HG02938 (cell line): ENCODE measurements at regions not wholly inside any gene's neighbourhood (a gene's known extent, or its start where the extent isn't known, plus 50 kb on each side); places are given as distances from the start of the nearest gene placed in this dataset.

Experiments
- ATAC-seq: cut with Tn5 transposase; IDR thresholded peaks from one replicate; pipeline ENCODE4 v1.9.1; 2021; ENCODE audit warnings: mild to moderate bottlenecking, moderate library complexity; ENCODE audit not compliant: unreplicated experiment

DNA sequence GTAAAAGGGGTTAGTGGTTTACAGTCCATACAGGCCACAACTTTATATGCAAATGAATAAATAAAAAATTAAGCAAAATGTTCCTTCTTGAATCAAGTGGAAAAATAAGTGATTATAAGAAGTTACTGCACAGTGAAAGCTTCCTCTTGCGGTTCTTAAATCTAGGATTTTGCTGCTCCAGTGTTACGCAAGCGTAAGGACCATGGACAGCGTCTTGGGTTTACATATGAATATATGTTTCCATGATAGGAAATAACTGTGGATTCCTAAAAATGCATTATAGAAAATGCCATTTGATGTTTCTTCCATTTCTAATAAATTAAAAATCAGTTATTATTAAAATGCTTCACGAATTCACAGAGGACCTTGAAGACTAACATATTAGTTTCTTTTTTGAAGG lies 176.6 kb upstream of the POU3F2 start:
- no peak for ATAC-seq

DNA sequence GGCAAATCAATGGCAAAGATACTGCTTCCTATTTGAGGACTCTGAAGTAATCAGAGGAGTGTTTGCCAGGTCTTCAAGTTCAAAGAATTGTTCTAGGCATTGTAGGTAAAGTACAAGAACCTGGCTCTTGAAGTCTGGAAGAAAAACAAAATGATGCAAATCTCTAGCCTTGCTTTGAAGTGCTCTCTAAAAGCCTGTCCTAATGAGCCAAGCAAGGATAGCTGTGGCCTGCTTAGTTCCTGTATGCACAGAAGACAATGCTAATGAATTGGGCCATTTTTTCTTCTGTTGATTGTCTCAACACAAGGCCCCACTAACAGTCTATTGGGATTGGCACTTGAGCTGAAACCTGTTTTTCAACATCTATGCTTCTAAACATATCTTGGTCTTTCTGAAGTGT lies 165.0 kb upstream of the POU3F2 start:
- ATAC-seq: no peak

DNA sequence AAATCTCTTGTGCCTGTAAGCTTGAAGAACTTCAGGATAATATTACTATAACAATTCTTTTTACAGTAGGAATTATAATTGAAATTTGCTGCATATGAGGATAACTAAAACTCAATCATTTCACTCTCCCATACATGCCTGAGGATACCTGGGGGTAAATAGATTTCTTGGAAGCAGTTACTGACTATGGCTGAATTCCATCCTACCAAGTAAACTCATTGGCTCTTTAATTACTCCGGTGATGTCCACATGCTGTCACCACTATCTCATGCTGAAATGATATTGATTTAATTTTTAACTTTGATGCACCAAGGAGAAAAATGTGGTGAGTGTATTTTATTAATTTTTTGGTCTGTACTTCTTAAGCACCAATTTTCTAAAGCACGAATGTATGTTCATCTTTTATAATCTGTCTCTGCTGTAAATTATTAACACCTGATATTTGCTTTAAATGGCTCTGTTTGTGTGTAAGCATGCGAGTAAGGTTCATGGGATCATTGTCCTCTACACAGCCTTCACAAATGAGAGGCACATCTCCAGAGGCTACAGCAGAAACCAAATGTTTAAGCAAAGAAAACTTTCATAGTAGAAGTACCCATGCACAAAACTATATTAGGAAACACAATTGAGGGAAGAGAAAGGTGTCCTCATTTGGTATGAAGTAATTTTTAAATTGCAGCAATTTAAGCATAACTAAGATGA lies 164.2 kb upstream of the POU3F2 start:
- ATAC-seq: no peak

DNA sequence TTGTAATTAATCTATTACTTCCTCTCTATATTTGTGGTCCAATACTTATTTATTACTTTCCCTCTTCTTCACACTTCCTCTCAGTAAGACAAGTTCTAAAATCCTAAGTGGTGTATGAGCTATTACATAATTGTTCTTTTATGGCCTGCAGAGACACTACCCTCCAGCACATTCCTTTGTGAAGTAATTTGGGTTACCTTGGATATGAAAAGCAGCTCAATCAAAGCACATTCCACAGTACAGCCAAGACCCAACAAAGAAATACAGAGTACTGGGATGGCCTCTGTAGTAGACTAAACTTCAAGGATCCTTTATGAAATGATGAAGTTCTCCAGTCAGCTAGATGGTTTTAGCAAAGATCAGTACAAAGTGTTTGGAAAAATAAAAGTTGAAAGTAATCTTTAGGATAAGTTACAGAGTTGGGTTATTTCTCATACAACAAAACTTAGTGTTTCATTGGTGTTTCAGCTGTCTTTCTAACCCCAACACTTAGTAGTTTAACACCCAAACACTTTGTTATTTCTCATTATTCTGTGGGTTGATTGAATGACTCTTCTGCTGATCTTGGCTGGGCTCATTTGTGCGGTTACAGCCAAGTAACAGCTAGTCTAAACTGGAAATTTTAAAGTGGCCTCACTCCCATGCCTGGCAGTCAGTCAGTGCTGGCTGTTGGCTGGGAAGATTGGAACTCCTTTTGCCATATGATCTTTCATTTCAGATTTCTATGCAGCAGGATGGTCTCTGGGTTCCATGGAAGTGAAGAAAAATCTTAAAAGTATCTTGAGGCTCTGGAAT lies 161.5 kb upstream of the POU3F2 start:
- ATAC-seq: no peak

DNA sequence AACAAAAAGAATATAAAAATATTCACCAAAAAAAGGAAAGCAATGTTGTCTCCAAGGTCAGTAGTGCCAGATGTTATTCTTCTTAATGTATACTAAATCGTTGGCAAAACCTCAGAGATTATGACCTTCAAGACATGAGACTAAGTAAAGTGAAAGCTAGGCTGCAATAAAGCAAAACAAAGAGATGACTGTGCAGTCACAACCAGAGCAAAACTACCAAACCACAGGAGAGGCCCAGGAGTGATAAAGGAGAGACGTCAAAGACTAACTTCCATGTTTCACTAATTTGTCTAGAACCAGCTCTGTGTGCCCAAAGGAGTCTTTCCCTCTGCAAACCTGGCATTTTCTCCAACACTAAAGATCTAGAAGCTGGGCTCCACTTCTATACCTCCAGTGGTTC lies 155.9 kb upstream of the POU3F2 start:
- ATAC-seq: peak; percentile 54

DNA sequence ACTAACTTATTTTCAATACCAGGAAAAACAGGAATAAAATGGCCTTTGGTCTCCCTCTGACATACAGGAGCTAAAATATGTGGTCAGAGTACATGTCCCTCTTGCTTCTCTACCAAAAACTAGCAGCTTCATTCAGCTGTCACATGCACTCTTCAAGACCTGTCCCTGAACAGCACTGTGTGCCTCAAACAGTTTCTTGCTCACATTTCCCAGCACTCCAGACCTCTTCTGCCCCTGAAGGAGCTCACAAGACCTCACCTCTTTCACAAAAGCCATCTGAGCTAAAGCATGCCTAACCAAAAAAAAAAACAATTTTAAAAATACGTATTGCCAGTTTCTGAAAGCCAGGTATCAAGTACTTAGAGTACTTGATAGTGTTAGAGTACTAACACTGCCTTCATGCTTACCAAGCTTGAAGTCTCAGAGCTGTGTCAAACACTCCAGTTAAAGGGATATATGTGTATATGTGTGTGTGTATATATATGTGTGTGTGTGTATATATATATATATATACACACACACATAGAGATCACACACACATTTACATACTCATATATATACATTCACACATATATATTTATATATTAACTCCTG lies 148.3 kb upstream of the POU3F2 start:
- no peak for ATAC-seq

DNA sequence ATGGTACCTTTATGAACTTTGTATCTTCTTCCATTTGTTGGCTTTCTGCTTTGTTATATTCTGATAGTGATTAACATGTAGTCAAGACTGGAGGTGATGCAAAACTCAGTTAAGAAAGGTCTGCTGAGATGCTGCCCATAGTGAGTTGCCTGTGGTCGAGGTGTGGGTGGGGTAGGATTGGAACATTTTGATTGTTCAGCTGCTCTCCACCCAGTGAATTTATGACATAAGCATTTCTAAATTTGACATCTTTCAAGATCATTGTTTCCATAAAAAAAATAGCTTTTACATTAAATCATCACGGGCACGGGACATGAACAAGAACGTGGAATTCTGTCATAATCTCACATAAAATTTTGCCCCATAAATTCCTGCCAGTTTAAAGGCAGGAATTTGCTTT lies 146.6 kb upstream of the POU3F2 start:
- no peak for ATAC-seq

DNA sequence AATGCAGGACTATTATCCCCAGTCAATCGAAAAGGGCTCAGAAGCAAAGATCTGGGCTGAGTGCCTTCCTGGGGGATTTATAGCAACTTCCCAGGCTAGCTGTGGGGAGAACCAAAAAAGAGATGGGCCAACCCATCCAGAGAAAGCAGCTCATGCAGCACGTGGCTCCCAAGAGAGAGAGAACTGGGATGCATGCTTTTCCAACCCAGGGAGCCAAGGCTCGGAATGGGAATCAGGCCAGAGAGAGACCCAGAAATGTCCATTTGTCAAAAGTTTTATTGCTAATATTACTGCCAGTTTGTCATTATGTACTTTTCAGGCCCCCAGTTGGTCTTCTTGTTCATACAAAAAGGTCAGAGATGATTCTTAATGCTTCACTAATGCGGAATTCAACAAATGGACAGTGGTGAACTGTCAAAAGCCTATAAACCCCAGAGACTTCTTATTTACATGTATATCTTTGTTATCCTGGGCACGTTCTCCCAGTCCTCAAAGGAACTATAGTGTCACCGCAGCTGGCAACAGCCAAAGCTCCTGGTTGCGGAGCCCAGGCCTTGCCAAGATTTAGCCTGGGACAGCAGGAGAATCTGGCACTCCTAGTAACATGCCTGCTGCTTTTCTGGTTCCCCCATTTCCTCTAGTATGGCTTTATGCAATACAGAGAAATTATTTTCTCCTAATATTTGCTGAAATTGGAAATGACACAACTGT lies 139.1 kb upstream of the POU3F2 start:
- ATAC-seq: no peak

DNA sequence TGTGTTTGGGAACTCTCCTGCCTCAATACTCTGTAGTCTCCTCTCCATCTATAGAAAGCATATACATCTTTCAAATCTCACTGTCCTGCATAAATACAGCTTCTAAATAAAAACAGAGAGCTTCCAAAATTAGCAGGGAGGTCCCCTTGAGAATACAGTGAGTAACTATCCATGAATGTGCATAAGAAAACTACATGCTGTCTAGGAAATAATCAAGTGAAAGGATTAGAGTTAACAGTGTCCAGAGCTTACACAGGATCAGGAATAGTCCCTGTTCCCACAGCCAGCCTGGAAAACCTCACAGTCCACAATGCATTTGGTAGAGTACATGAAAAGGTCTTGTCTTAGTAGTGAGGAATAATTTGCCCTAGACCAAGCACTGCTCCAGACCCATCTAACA lies 123.0 kb upstream of the POU3F2 start:
- ATAC-seq: no peak

DNA sequence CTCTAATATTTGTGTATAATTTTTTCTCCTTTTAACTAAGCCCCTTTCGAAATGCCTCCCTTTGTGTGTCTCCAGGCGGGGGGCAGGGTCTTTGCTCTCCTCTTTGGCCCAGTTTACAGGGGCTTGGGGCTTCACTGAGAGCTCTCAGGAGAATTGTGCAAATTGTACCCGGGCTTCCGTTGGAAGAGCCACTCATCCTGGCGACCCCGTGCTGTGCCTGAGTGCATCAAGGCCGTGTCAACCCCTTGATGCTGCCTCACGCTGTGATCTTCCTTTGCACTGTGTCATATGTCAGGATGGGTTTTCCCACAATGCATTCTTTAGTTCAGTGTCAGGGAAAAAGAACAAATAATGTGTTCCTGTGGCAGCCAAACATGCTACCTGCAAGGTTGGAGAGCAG lies 118.0 kb upstream of the POU3F2 start:
- ATAC-seq: no peak

DNA sequence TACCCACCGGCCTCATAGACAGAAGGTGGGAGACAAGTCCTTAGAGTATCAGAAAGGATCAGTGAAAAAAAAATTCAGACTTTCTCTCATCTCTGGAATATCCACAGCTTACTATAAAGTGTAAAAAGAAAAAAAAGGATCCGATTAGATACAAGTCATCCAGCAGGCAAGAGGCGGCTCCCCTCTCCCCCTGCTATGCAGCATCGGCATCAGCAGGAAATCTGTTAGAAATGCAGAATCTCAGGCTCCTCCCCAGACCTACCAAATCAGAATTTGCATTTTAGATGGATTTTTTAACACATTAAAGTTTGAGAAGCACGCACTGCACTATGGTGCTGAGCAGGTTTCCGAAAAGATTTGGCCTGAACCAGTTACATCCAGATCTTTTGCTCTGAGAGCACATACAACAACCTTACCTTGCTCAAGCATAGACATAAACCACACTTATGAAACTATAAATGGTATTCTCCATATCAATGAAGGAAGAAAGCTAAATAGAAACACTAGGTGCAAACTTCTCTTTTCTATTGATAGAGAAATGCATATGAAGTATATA lies 117.0 kb upstream of the POU3F2 start:
- ATAC-seq: no peak

DNA sequence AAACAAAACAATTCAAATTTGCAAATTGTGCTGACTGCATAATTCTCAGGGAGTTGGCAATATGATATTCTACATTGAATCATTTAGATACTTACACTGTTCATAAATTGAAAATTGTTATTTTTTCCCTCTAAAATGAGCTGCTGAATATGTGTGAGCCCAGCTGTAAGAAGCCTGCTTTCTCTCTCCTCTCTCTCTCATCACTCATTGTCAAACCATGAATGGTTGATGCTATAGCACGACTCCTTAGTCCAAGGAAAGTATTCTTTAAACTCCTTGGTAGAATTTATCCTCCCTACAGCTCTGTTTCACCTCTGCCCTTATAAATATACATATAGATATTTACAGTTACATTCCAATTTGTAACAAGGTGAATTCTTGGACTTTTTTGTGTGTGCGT lies 116.4 kb upstream of the POU3F2 start:
- ATAC-seq: no peak

DNA sequence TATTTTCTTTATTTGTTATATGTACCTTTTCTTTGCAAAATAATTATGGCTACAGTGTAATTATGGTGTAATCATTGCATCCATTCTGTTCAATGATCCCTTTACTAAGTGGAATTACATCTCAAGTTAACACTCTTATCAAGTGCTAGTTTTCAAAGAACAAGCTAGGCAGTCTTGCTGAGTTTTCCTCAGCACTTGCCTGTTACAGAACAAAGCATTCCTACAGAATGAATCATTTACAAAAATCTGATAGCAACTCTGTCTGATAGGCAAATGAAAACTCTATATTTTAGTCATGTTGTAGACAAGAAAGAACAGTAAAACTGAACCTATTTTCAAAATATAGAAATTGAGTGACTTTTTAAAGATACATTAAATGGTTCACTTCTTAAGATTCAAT lies 109.8 kb upstream of the POU3F2 start:
- no peak for ATAC-seq

DNA sequence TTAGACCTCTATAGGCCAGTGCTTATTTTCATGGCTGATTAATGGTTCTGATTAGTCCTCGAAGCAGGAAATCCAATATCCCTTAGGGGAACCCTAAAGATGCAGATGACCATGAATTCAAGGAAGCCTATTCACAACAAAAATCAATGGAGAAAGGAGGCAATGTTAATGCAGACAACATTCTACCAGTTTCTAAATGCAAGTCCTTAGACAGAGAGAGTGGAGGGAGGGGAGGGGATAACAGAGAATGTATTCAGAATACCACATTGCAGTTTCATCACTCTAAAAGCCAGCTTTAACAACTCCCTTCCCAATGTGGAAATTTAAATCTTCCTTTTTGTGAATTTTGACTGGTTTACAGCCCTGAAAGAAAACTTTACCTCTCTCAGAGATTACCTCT lies 87.1 kb upstream of the POU3F2 start:
- no peak for ATAC-seq

DNA sequence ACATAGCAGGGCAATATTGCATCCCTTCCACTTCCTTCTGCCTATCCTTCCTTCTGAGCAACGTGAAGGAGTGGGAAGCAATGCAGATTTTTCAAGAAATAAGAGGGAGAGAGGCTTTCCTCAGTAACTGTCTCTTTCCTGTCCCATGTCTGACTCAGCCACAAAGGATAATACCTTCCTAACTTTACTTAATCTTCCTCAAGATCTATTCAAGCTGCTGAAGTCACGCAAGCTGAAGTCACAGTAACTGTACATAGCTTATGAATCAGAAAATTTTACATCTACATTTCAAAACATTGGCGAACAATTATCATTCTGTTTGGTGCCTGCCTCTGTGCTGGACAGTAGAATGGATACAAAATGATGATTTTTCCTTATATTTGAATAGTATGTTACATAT lies 86.4 kb upstream of the POU3F2 start:
- ATAC-seq: no peak

DNA sequence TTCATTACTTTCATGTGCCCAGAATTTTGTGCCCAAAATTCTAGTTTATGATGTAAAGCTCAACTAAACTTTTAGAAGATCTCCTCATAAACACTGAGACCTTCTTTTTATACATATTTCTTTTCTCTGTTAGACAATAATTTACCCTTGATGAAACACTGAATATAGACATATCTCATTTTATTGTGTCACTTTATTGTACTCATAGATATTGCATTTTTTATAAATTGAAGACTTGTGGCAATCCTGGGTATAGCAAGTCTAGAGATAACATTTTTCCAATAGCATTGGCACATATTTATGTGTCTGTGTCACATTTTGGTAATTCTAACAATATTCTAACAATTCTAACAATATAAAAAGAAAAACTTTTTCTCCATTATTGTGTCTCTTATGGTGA lies 74.9 kb upstream of the POU3F2 start:
- no peak for ATAC-seq

DNA sequence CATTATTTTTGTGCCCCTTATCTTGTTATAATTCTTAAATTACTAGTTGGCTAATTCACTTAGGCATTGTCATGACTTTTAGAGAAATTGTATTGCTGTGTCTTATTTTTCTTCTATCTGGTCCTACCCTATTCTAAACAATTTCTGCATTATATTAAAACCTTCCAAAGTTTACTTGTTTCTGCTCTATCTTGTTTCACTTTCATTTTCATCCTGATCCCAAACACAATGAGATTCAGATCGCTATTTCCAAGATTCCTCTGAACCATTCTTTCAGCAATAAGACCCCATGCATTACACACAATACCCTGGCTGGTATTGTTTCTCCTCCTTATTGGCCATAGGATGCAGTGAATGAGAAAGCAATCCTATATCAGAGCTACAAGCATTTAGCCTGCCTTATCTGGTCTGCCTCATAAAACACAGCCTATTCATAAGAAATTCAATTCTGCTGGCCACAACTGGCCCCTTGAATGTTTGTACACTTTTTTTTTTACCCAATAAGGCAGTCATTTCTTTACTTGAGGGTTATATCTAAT lies 69.9 kb upstream of the POU3F2 start:
- no peak for ATAC-seq

DNA sequence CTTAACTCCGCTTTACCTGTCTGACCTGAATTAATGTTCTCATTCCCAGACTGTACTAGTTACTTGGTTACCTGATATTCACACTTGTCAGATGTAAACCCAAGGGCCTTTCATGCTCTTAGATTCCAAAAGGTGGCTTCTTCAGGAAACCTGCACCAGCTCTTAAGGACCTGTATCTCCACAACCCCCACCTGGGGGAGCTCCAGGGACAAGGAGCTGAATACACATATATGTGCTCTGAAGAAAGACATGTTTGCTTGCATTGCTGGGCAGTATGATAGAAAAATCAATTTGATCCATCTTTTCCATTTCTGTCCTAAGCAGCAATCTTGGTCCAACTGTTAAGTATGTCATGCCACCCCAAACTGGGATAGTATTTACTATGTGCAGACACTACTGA lies 64.8 kb upstream of the POU3F2 start:
- ATAC-seq: no peak

DNA sequence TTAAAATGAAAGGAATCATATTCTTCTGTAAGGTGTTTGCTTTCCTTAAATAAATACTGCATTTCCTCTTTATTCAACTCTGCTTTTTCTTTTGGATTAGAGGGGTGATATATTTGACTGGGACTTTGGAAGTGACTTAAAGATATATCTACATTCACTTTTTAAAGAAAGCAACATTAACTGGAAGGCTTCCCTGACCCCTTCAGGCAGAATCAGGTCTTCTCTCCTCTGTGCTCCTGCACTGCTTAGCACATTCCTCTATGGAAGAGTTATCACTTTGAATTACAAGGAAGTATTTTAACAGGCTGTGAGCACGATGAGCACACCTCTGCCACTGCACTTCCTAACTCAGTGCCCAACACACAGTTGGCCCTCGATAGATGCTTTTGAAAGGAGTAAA lies 59.2 kb upstream of the POU3F2 start:
- no peak for ATAC-seq

DNA sequence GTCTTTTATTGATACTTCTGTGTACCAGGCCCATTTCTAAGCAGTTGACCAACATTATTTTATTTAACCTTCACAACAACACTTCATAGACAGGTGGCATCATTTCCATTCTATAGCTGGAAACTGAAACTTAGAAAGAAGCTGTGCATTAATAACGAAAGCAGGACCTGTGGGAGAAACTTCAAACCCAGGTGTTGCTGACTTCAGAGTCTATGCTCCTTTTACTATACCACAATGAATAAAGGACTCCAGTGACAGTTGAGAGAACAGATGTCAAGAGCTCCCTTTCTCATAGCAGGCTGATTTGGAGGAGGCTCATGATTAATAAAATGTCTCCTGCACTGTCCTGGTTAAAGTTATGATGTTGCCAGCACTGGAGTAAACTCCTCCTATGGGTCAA lies 56.6 kb upstream of the POU3F2 start:
- peak; percentile 100 for ATAC-seq

DNA sequence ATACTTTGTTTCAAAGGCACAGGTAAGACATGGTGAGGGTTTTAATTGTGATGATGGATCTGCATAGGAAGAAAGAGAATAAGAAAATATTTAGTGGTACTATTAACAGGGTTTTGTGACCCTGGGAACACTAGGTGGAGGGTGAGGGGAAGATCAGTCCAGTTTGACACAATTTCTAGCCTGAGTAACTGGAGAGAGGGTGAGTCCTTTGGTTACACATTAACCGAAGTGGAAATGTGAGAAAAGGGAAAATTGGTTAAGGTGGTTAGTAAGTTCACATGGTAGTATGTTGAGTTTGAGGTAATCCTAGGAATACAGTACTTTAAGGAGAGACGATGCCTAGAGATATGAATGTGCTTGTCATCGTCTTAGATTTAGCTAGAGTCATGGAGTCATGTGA lies 54.8 kb upstream of the POU3F2 start:
- no peak for ATAC-seq
